Caco-2 (cell line): ENCODE measurements at regions not wholly inside any gene's neighbourhood (a gene's known extent, or its start where the extent isn't known, plus 50 kb on each side); places are given as distances from the start of the nearest gene placed in this dataset.

Experiments used
- BruUV-seq: library from RNA; stranded (reverse); fragments of 400-500 nt; replicated peaks from 2 replicates; lab custom pipeline; 2021; lab: Mats Ljungman, UMichigan
- CTCF ChIA-PET: fragments of 300-600 bp; sonication (Branson Sonifier 250); formaldehyde crosslinking; loops from one replicate; lab custom pipeline; 2022; ENCODE audit warnings: antibody characterized with exemption; lab: Charles Lee
- POLR2A ChIA-PET: fragments of 300-600 bp; sonication (Branson Sonifier 250); formaldehyde crosslinking; loops from one replicate; lab custom pipeline; 2022; ENCODE audit warnings: antibody characterized with exemption; lab: Charles Lee
- DNase-seq, 2 experiments: peaks; one replicate each; pipeline versions ENCODE4 v3.0.0 to v3.0.0-alpha.2; 2020 to 2022
- H3K27me3 ChIP-seq: replicated peaks from 2 replicates; pipeline ENCODE4 v1.6.0; 2011; ENCODE audit warnings: low read length; ENCODE audit not compliant: control insufficient read depth, insufficient read depth
- H3K36me3 ChIP-seq: 2 replicates; pipeline ENCODE4 v1.5.1; 2011; ENCODE audit warnings: low read length; ENCODE audit not compliant: control insufficient read depth, insufficient read depth
- H3K4me1 ChIP-seq: fragments of 250-450 bp; sonication (Bioruptor Pico); 2 replicates; pipeline ENCODE4 v1.5.1; 2020; ENCODE audit warnings: mild to moderate bottlenecking
- H3K4me3 ChIP-seq: 2 replicates; pipeline ENCODE4 v1.5.1; 2011; ENCODE audit warnings: low read depth, mild to moderate bottlenecking, control low read depth, low read length
- H3K9me3 ChIP-seq: fragments of 250-450 bp; sonication (Bioruptor Pico); 2 replicates; pipeline ENCODE4 v1.5.1; 2020; ENCODE audit warnings: mild to moderate bottlenecking, moderate library complexity
- H3K27ac Mint-ChIP-seq: one replicate; pipeline ENCODE4 v1.8.0; 2022; ENCODE audit warnings: mixed read lengths; ENCODE audit not compliant: unreplicated experiment
- H3K27me3 Mint-ChIP-seq: one replicate; pipeline ENCODE4 v1.8.0; 2022; ENCODE audit warnings: mixed read lengths; ENCODE audit not compliant: insufficient read depth, unreplicated experiment
- H3K36me3 Mint-ChIP-seq: one replicate; pipeline ENCODE4 v1.8.0; 2022; ENCODE audit warnings: mild to moderate bottlenecking, mixed read lengths; ENCODE audit not compliant: insufficient read depth, unreplicated experiment
- H3K4me1 Mint-ChIP-seq: one replicate; pipeline ENCODE4 v1.8.0; 2022; ENCODE audit warnings: low read depth, mixed read lengths; ENCODE audit not compliant: unreplicated experiment
- H3K4me3 Mint-ChIP-seq: one replicate; pipeline ENCODE4 v1.8.0; 2022; ENCODE audit warnings: mild to moderate bottlenecking, moderate library complexity, mixed read lengths; ENCODE audit not compliant: unreplicated experiment
- H3K9me3 Mint-ChIP-seq: one replicate; pipeline ENCODE4 v1.8.0; 2022; ENCODE audit warnings: mixed read lengths; ENCODE audit not compliant: unreplicated experiment
- CTCF ChIP-seq, 2 experiments: fragments of 200-600 bp in 1 of 2; IDR thresholded peaks; 1 replicate in 1 of 2; 2 replicates in 1 of 2; pipeline versions ENCODE4 v1.5.1 to v1.8.0; 2011 to 2022; ENCODE audit warnings: antibody characterized with exemption in 1 of 2, control low read depth in 1 of 2, inconsistent platforms in 1 of 2, low read depth in 1 of 2, low read length in 1 of 2, mild to moderate bottlenecking in 1 of 2, moderate library complexity in 1 of 2; ENCODE audit not compliant: insufficient read depth in 1 of 2, severe bottlenecking in 1 of 2, unreplicated experiment in 1 of 2
- intact Hi-C: fragments of 100-400 bp; cut with micrococcal nuclease; formaldehyde crosslinking; loops from one replicate; pipeline ENCODE4 v1.10.0; 2022; ENCODE audit not compliant: unreplicated experiment

- BruUV-seq: no TSS peak
- Histone ChIP-seq H3K4me1 (no peaks in the 10 kb centered on the region), H3K9me3 (no peaks in the 10 kb centered on the region), H3K4me3 (no peak overlapping the region), H3K36me3 (no peaks in the 10 kb centered on the region), H3K27me3 (no peaks in the 10 kb centered on the region)
- no peak for TF ChIP-seq CTCF (IDR thresholded peaks at IDR 0.05; ENCODE audit: insufficient read depth in 1 of 2, low read depth in 1 of 2, low read length in 1 of 2, severe bottlenecking in 1 of 2, unreplicated experiment in 1 of 2)
- CTCF ChIA-PET: no interaction called here
- no peak overlapping the region for H3K4me3 Mint-ChIP-seq
- intact Hi-C loops: no loop called here
- no peaks in the 10 kb centered on the region for H3K36me3 Mint-ChIP-seq
- H3K9me3 Mint-ChIP-seq: no peaks in the 10 kb centered on the region
- H3K4me1 Mint-ChIP-seq: no peaks in the 10 kb centered on the region
- POLR2A ChIA-PET: no interaction called here
- DNase-seq: no peak
- no peaks in the 10 kb centered on the region for H3K27me3 Mint-ChIP-seq
- H3K27ac Mint-ChIP-seq: no peak overlapping the region
Observed at GRCh38 chr9:23036416-23036815, 589.8 kb downstream of the DMRTA1 start.

GRCh38 chr9:23039402-23039801 is 592.8 kb downstream of the DMRTA1 start:
- Mint-ChIP-seq H3K27ac (no peak overlapping the region), H3K4me1 (no peaks in the 10 kb centered on the region), H3K36me3 (no peaks in the 10 kb centered on the region), H3K4me3 (no peak overlapping the region), H3K9me3 (no peaks in the 10 kb centered on the region), H3K27me3 (no peaks in the 10 kb centered on the region)
- ChIA-PET POLR2A (no interaction called here), CTCF (no interaction called here)
- H3K36me3 ChIP-seq: no peaks in the 10 kb centered on the region
- BruUV-seq: no TSS peak
- intact Hi-C loops: no loop called here
- no peak overlapping the region for H3K4me3 ChIP-seq
- TF ChIP-seq CTCF (IDR thresholded peaks at IDR 0.05; ENCODE audit: insufficient read depth in 1 of 2, low read depth in 1 of 2, low read length in 1 of 2, severe bottlenecking in 1 of 2, unreplicated experiment in 1 of 2): no peak
- DNase-seq: no peak
- no peaks in the 10 kb centered on the region for H3K4me1 ChIP-seq
- H3K9me3 ChIP-seq: no peaks in the 10 kb centered on the region
- no peaks in the 10 kb centered on the region for H3K27me3 ChIP-seq

GRCh38 chr9:23041466-23041865 is 594.8 kb downstream of the DMRTA1 start:
- no peaks in the 10 kb centered on the region for H3K27me3 Mint-ChIP-seq
- TF ChIP-seq CTCF (IDR thresholded peaks at IDR 0.05; ENCODE audit: insufficient read depth in 1 of 2, low read depth in 1 of 2, low read length in 1 of 2, severe bottlenecking in 1 of 2, unreplicated experiment in 1 of 2): no peak
- H3K4me3 Mint-ChIP-seq: no peak overlapping the region
- H3K36me3 Mint-ChIP-seq: no peaks in the 10 kb centered on the region
- Histone ChIP-seq H3K9me3 (no peaks in the 10 kb centered on the region), H3K4me3 (no peak overlapping the region), H3K27me3 (no peaks in the 10 kb centered on the region), H3K36me3 (no peaks in the 10 kb centered on the region), H3K4me1 (no peaks in the 10 kb centered on the region)
- DNase-seq: no peak
- H3K4me1 Mint-ChIP-seq: no peaks in the 10 kb centered on the region
- POLR2A ChIA-PET: no interaction called here
- CTCF ChIA-PET: no interaction called here
- no peaks in the 10 kb centered on the region for H3K9me3 Mint-ChIP-seq
- intact Hi-C loops: no loop called here
- no peak overlapping the region for H3K27ac Mint-ChIP-seq
- no TSS peak for BruUV-seq
